B cell (primary cell): ENCODE measurements at regions not wholly inside any gene's neighbourhood (a gene's known extent, or its start where the extent isn't known, plus 50 kb on each side); places are given as distances from the start of the nearest gene placed in this dataset.

Source experiments
- ATAC-seq: fragments of 200-7000 bp; cut with Tn5 transposase; one replicate; pipeline ENCODE4 v1.10.0; 2021; ENCODE audit warnings: low read depth, mild to moderate bottlenecking, moderate number of reproducible peaks, moderate library complexity
- CTCF ChIA-PET: fragments of 350-600 bp; sonication (Branson Sonifier 250); formaldehyde crosslinking; loops from one replicate; lab custom pipeline; 2021; ENCODE audit warnings: antibody characterized with exemption, inconsistent platforms; lab: Charles Lee
- POLR2A ChIA-PET: fragments of 350-600 bp; sonication (Branson Sonifier 250); formaldehyde crosslinking; loops from one replicate; lab custom pipeline; 2021; ENCODE audit warnings: antibody characterized with exemption; lab: Charles Lee
- DNase-seq: peaks from one replicate; pipeline ENCODE4 v3.0.0; 2013
- H2AFZ ChIP-seq: 2 replicates; pipeline ENCODE4 v1.6.1; 2012; ENCODE audit warnings: mild to moderate bottlenecking, low read depth, low read length; ENCODE audit not compliant: insufficient read depth, poor library complexity, severe bottlenecking
- H3K27ac ChIP-seq, 2 donors: 1 replicate in 1 of 2; 2 replicates in 1 of 2; pipeline ENCODE4 v1.5.1; 2012 to 2013; ENCODE audit warnings: low read length in 2 of 2, mild to moderate bottlenecking in 2 of 2, moderate library complexity in 1 of 2
- H3K27me3 ChIP-seq, 4 experiments: fragments of 200-600 bp in 1 of 4; sonication (generic) in 1 of 4; replicated peaks in 1 of 4; 1 replicate in 2 of 4; 2 replicates in 2 of 4; pipeline versions ENCODE4 v1.6.1 to v1.7.0; 2013 to 2016; ENCODE audit warnings: low read length in 3 of 4, mild to moderate bottlenecking in 2 of 4, mixed read lengths in 1 of 4, moderate library complexity in 1 of 4; ENCODE audit not compliant: insufficient read depth in 4 of 4, control insufficient read depth in 3 of 4; ENCODE audit errors: control extremely low read depth in 1 of 4
- H3K36me3 ChIP-seq, 2 experiments: replicated peaks in 1 of 2; 1 replicate in 1 of 2; 2 replicates in 1 of 2; pipeline versions ENCODE4 v1.6.1 to v1.7.1; 2013; ENCODE audit warnings: low read length in 1 of 2; ENCODE audit not compliant: insufficient read depth in 2 of 2, control insufficient read depth in 1 of 2; ENCODE audit errors: control extremely low read depth in 1 of 2, extremely low read depth in 1 of 2
- H3K4me1 ChIP-seq, 2 donors: fragments of 200-600 bp in 1 of 2; sonication (generic) in 1 of 2; 1 replicate in 1 of 2; 2 replicates in 1 of 2; pipeline versions ENCODE4 v1.5.1 to v1.6.1; 2013 to 2017; ENCODE audit warnings: low read length in 2 of 2; ENCODE audit not compliant: control insufficient read depth in 2 of 2, insufficient read depth in 2 of 2
- H3K4me2 ChIP-seq: replicated peaks from 2 replicates; pipeline ENCODE3; 2012; ENCODE audit warnings: mild to moderate bottlenecking, low read depth, low read length; ENCODE audit not compliant: poor library complexity, severe bottlenecking
- H3K4me3 ChIP-seq, 5 experiments: fragments of 200-600 bp in 1 of 5; sonication (generic) in 1 of 5; 1 replicate in 3 of 5; 2 replicates in 2 of 5; pipeline versions ENCODE4 v1.5.1 to v1.7.0; 2011 to 2016; ENCODE audit warnings: low read length in 4 of 5, mild to moderate bottlenecking in 4 of 5, low read depth in 2 of 5, control low read depth in 1 of 5, moderate library complexity in 1 of 5; ENCODE audit not compliant: insufficient read depth in 1 of 5; ENCODE audit errors: control extremely low read depth in 1 of 5, extremely low read depth in 1 of 5
- H3K79me2 ChIP-seq: fragments of 200-600 bp; sonication (generic); one replicate; pipeline ENCODE4 v1.6.0; 2016; ENCODE audit warnings: low read length; ENCODE audit not compliant: control insufficient read depth, insufficient read depth
- H3K9ac ChIP-seq: fragments of 200-600 bp; sonication (generic); 2 replicates; pipeline ENCODE4 v1.6.1; 2017; ENCODE audit warnings: mild to moderate bottlenecking, low read length, moderate library complexity
- H3K9me3 ChIP-seq, 3 donors: one replicate each; pipeline versions ENCODE4 v1.6.1 to v1.7.1; 2013; ENCODE audit warnings: low read length in 2 of 3; ENCODE audit not compliant: control insufficient read depth in 2 of 3, insufficient read depth in 1 of 3; ENCODE audit errors: control extremely low read depth in 1 of 3
- H4K20me1 ChIP-seq: 2 replicates; pipeline ENCODE4 v1.6.0; 2012; ENCODE audit warnings: mild to moderate bottlenecking, low read length; ENCODE audit not compliant: insufficient read depth, control insufficient read depth, poor library complexity, severe bottlenecking
- H3K27ac Mint-ChIP-seq: one replicate; pipeline ENCODE4 v1.8.0; 2021; ENCODE audit warnings: mixed read lengths
- H3K27me3 Mint-ChIP-seq: one replicate; pipeline ENCODE4 v1.8.0; 2021; ENCODE audit warnings: mixed read lengths
- H3K4me1 Mint-ChIP-seq: one replicate; pipeline ENCODE4 v1.8.0; 2021; ENCODE audit warnings: mixed read lengths
- H3K4me3 Mint-ChIP-seq: one replicate; pipeline ENCODE4 v1.8.0; 2021; ENCODE audit warnings: mixed read lengths
- H3K9me3 Mint-ChIP-seq: one replicate; pipeline ENCODE4 v1.8.0; 2022; ENCODE audit warnings: mixed read lengths; ENCODE audit not compliant: insufficient read depth
- CTCF ChIP-seq: fragments of 200-600 bp; IDR thresholded peaks from one replicate; pipeline ENCODE4 v1.8.0; 2022; ENCODE audit warnings: antibody characterized with exemption, mild to moderate bottlenecking
- EZH2 ChIP-seq: IDR thresholded peaks from 2 replicates; pipeline ENCODE4 v1.6.1; 2012; ENCODE audit warnings: borderline replicate concordance, low read depth, mild to moderate bottlenecking, moderate library complexity, low read length; ENCODE audit not compliant: insufficient read depth, poor library complexity, severe bottlenecking
- WGBS: methylation state at CpG from one replicate; pipeline ENCODE4 v1.1.5; 2013; ENCODE audit warnings: missing lambda C conversion rate; ENCODE audit not compliant: insufficient coverage; 5-methylcytosine and 5-hydroxymethylcytosine counted together
- intact Hi-C: fragments of 100-400 bp; cut with micrococcal nuclease; formaldehyde crosslinking; loops from one replicate; pipeline ENCODE4 v1.10.0; 2022

GRCh38 chr3:79937567-79937966 is 169.8 kb upstream of the ROBO1 start:
- no peaks in the 10 kb centered on the region for H3K9me3 Mint-ChIP-seq
- H3K4me1 ChIP-seq = no peaks in the 10 kb centered on the region
- H3K36me3 ChIP-seq = no peaks in the 10 kb centered on the region
- H3K4me3 Mint-ChIP-seq = no peak overlapping the region
- H3K27ac Mint-ChIP-seq = no peak overlapping the region
- peaks cover 0 to 4% (median 0%) of the 10 kb centered on the region in 3 donors for H3K9me3 ChIP-seq
- no peak overlapping the region for H3K4me3 ChIP-seq
- no peak overlapping the region for H2AFZ ChIP-seq
- H3K9ac ChIP-seq = no peak overlapping the region
- H3K4me1 Mint-ChIP-seq = no peaks in the 10 kb centered on the region
- H4K20me1 ChIP-seq = no peaks in the 10 kb centered on the region
- H3K27ac ChIP-seq = no peak overlapping the region
- TF ChIP-seq EZH2 (no peak), CTCF (no peak)
- DNase-seq = no peak
- WGBS = no CpG with 5 or more reads among the region's 1 CpG
- no peak overlapping the region for H3K4me2 ChIP-seq
- no peak for ATAC-seq
- intact Hi-C loops = no loop called here
- H3K27me3 Mint-ChIP-seq = no peaks in the 10 kb centered on the region
- POLR2A ChIA-PET = no interaction called here
- no peaks in the 10 kb centered on the region for H3K27me3 ChIP-seq
- CTCF ChIA-PET = no interaction called here
- H3K79me2 ChIP-seq = no peaks in the 10 kb centered on the region

- Histone ChIP-seq H3K9me3 (peaks cover 0 to 19% (median 0%) of the 10 kb centered on the region in 3 donors), H3K27ac (no peak overlapping the region), H3K79me2 (no peaks in the 10 kb centered on the region), H4K20me1 (no peaks in the 10 kb centered on the region), H3K4me1 (no peaks in the 10 kb centered on the region), H3K36me3 (no peaks in the 10 kb centered on the region), H3K4me2 (no peak overlapping the region), H2AFZ (no peak overlapping the region), H3K9ac (no peak overlapping the region), H3K4me3 (no peak overlapping the region), H3K27me3 (no peaks in the 10 kb centered on the region)
- intact Hi-C loops = no loop called here
- no peaks in the 10 kb centered on the region for H3K9me3 Mint-ChIP-seq
- 91% methylated on average over 7 of the region's 8 CpGs for WGBS
- CTCF ChIA-PET = no interaction called here
- no peaks in the 10 kb centered on the region for H3K4me1 Mint-ChIP-seq
- no peak overlapping the region for H3K27ac Mint-ChIP-seq
- DNase-seq = no peak
- TF ChIP-seq CTCF (no peak), EZH2 (no peak)
- H3K27me3 Mint-ChIP-seq = no peaks in the 10 kb centered on the region
- POLR2A ChIA-PET = no interaction called here
- ATAC-seq = no peak
- H3K4me3 Mint-ChIP-seq = no peak overlapping the region
Measured at GRCh38 chr3:79930196-79930595, 162.4 kb upstream of the ROBO1 start.
